ENCODE measurements at regions not wholly inside any gene's neighbourhood (a gene's known extent, or its start where the extent isn't known, plus 50 kb on each side); places are given as distances from the start of the nearest gene placed in this dataset.

GRCh38 chr22:48874956-48875355 is 952.7 kb downstream of the BRD1 start:
- DNase-seq (ENCODE audit: low read depth), result no peak

GRCh38 chr22:48873191-48873520 is 954.5 kb downstream of the BRD1 start:
- DNase-seq (ENCODE audit: low read depth), result no peak

- DNase-seq (ENCODE audit: low read depth), result no peak
Observed at GRCh38 chr22:48872271-48873190, 955.1 kb downstream of the BRD1 start.

- DNase-seq (ENCODE audit: low read depth), result no peak
Observed at GRCh38 chr22:48871176-48871840, 956.4 kb downstream of the BRD1 start.

- DNase-seq (ENCODE audit: low read depth), result no peak
Observed at GRCh38 chr22:48870436-48870835, 957.2 kb downstream of the BRD1 start.

GRCh38 chr22:48869788-48870187 is 957.9 kb downstream of the BRD1 start:
- DNase-seq (ENCODE audit: low read depth), result no peak

- no peak for DNase-seq (ENCODE audit: low read depth)
Observed at GRCh38 chr22:48869161-48869560, 958.5 kb downstream of the BRD1 start.

GRCh38 chr22:48868554-48868953 is 959.1 kb downstream of the BRD1 start:
- no peak for DNase-seq (ENCODE audit: low read depth)

- no peak for DNase-seq (ENCODE audit: low read depth)
Observed at GRCh38 chr22:48867891-48868290, 959.8 kb downstream of the BRD1 start.

GRCh38 chr22:48866906-48867681 is 960.6 kb downstream of the BRD1 start:
- DNase-seq (ENCODE audit: low read depth), result no peak

- no peak for DNase-seq (ENCODE audit: low read depth)
Observed at GRCh38 chr22:48864748-48865147, 962.9 kb downstream of the BRD1 start.

GRCh38 chr22:48863965-48864528 is 963.6 kb downstream of the BRD1 start:
- DNase-seq (ENCODE audit: low read depth), result no peak

- DNase-seq (ENCODE audit: low read depth), result no peak
Observed at GRCh38 chr22:48860557-48860956, 967.1 kb downstream of the BRD1 start.

- DNase-seq (ENCODE audit: low read depth), result no peak
Observed at GRCh38 chr22:48858856-48859255, 968.8 kb downstream of the BRD1 start.

GRCh38 chr22:48858121-48858520 is 969.6 kb downstream of the BRD1 start:
- no peak for DNase-seq (ENCODE audit: low read depth)

GRCh38 chr22:48857202-48857805 is 970.4 kb downstream of the BRD1 start:
- no peak for DNase-seq (ENCODE audit: low read depth)

GRCh38 chr22:48856308-48856615 is 971.4 kb downstream of the BRD1 start:
- DNase-seq (ENCODE audit: low read depth), result no peak

GRCh38 chr22:48855593-48856307 is 971.9 kb downstream of the BRD1 start:
- DNase-seq (ENCODE audit: low read depth), result no peak

- no peak for DNase-seq (ENCODE audit: low read depth)
Observed at GRCh38 chr22:48855013-48855412, 972.7 kb downstream of the BRD1 start.

GRCh38 chr22:48853627-48854240 is 973.9 kb downstream of the BRD1 start:
- DNase-seq (ENCODE audit: low read depth), result no peak

GRCh38 chr22:48851933-48852549 is 975.6 kb downstream of the BRD1 start:
- DNase-seq (ENCODE audit: low read depth), result no peak
